PC-9 (cell line): ENCODE measurements at regions not wholly inside any gene's neighbourhood (a gene's known extent, or its start where the extent isn't known, plus 50 kb on each side); places are given as distances from the start of the nearest gene placed in this dataset.
"Not testable (repeated sequence)": the region's sequence is repeated elsewhere in the genome, so short reads cannot be mapped to it uniquely, and the experiment has no call there.

Experiments used
- CTCF ChIP-seq: fragments of 200-600 bp; sonication (generic); conservative IDR thresholded peaks from 2 replicates; pipeline ENCODE4 v1.6.1; 2017; ENCODE audit warnings: mixed run types, antibody characterized with exemption, mild to moderate bottlenecking, moderate library complexity
- EZH2 ChIP-seq: fragments of 200-600 bp; sonication (generic); IDR thresholded peaks from 2 replicates; pipeline ENCODE4 v1.8.0; 2017; ENCODE audit warnings: antibody characterized with exemption, low read depth

GRCh38 chr14:105969026-105969425, 442.6 kb downstream of the TMEM121 start:
- TF ChIP-seq CTCF, EZH2: not testable (repeated sequence)
